Astrocyte of the cerebellum (primary cell): ENCODE measurements at regions not wholly inside any gene's neighbourhood (a gene's known extent, or its start where the extent isn't known, plus 50 kb on each side); places are given as distances from the start of the nearest gene placed in this dataset.

Experiments used
- DNase-seq: peaks from one replicate; pipeline ENCODE4 v3.0.0-alpha.2; 2011; ENCODE audit warnings: low read depth
- H3K4me3 ChIP-seq: 2 replicates; pipeline ENCODE4 v1.5.1; 2011; ENCODE audit warnings: mild to moderate bottlenecking, low read depth, low read length, moderate library complexity
- in situ Hi-C: cut with HindIII; loops from 2 replicates; pipeline ENCODE4 v1.10.0; 2017; ENCODE audit warnings: low sequenced_read_pairs
- TF ChIP-seq, protein P1 (sequence below): IDR thresholded peaks from 2 replicates; pipeline ENCODE4 v1.5.1; 2012; ENCODE audit warnings: low read length, low read depth, moderate library complexity, mild to moderate bottlenecking; ENCODE audit errors: missing control alignments

DNA sequence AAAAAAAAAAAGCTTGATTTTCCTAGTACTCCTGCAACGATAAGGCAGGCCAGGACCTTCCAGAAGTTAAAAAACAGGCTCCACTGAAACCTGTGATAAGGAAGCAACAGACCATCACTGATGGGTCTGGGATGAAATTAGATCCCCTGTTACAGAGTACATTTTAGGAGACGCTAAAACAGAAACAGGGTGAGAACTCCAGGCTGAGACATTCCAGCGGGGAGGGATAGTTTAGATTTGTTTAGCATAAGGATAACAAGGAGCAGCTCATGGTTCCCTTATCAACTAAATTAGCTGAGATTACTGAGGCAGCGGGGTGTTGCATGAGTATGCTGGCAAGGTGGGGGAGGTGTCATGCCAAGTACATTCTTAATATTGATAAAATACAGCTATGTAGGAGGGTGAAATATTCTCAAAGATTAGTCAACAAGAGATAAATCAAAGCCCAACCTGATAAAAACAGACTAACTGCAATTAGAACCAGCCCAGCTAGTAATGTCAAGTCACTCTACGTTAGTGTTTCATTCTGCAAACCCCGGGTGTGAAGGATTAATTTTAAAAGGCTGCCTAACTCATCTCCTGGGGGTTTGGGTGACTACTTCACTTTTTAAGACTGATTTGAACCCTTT lies 75.0 kb upstream of the BZW1 start:
- TF ChIP-seq, protein P1, sequence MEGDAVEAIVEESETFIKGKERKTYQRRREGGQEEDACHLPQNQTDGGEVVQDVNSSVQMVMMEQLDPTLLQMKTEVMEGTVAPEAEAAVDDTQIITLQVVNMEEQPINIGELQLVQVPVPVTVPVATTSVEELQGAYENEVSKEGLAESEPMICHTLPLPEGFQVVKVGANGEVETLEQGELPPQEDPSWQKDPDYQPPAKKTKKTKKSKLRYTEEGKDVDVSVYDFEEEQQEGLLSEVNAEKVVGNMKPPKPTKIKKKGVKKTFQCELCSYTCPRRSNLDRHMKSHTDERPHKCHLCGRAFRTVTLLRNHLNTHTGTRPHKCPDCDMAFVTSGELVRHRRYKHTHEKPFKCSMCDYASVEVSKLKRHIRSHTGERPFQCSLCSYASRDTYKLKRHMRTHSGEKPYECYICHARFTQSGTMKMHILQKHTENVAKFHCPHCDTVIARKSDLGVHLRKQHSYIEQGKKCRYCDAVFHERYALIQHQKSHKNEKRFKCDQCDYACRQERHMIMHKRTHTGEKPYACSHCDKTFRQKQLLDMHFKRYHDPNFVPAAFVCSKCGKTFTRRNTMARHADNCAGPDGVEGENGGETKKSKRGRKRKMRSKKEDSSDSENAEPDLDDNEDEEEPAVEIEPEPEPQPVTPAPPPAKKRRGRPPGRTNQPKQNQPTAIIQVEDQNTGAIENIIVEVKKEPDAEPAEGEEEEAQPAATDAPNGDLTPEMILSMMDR, result no peak
- in situ Hi-C loops, result loop anchor here (5.0 kb wide), 1 partner anchor 61 kb away; no protein-coding TSS in a partner anchor
- H3K4me3 ChIP-seq, result no peak overlapping the region
- no peak for DNase-seq

DNA sequence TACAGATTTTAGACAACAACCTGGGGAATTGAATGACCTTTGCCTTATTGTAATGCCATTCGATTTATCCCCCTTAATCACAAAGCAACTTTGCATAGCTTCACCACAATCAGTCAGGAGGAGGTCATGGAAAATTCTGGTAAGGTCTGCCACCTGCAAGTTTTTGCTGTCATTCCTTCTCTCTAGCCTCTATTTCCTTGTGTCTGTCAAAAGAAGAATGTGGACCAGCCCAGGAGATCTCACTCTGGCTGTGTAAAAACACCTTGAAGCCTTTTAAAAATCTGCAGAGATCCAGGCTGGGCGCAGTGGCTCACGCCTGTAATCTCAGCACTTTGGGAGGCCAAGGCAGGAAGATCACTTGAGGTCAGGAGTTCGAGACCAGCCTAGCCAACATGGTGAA lies 74.1 kb upstream of the BZW1 start:
- H3K4me3 ChIP-seq, result no peak overlapping the region
- TF ChIP-seq, protein P1, result no peak
- no peak for DNase-seq
- in situ Hi-C loops, result loop anchor here (5.0 kb wide), 1 partner anchor 60 kb away; no protein-coding TSS in a partner anchor

DNA sequence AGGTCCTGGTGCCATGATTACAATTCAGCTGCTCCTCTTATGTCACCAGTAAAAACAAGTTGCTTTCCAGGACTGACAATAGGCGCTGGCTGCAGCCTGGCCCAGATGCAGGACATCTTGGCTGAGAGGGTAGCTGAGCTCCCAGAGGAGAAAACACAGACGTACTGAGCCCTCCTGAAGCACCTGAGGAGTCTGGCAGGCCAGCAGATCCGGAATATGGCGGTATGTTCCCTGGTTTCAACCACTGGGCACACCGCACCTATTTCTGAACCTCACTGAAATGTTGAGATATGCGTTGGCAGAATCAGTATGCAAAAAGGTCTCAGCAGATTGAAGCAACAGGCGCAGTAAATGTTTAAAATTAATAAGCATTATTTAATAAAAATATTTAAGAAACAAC lies 73.1 kb upstream of the BZW1 start:
- in situ Hi-C loops, result loop anchor here (5.0 kb wide), 1 partner anchor 59 kb away; no protein-coding TSS in a partner anchor
- no peak overlapping the region for H3K4me3 ChIP-seq
- TF ChIP-seq, protein P1, result no peak
- DNase-seq, result no peak

DNA sequence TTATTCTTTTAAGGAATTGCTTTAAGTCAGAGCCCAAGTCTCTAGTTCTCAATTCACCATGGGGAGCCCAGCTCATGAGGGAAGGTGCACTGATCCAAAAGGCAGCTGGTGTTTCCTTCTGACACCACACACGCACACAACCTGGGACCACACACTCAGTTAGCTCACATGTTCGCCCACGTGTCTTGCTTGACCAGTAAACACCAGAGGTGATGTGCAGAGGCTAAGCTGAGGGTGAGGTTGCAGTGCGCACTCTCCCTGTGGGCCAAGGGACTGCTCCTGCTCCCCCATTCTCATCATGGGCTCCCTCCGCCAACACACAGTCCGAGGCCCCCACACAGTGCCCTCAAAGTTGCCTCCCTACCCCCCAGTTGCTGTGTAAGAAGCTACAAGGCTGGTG lies 70.8 kb upstream of the BZW1 start:
- in situ Hi-C loops, result no loop called here
- TF ChIP-seq, protein P1, result no peak
- DNase-seq, result no peak
- H3K4me3 ChIP-seq, result no peak overlapping the region

DNA sequence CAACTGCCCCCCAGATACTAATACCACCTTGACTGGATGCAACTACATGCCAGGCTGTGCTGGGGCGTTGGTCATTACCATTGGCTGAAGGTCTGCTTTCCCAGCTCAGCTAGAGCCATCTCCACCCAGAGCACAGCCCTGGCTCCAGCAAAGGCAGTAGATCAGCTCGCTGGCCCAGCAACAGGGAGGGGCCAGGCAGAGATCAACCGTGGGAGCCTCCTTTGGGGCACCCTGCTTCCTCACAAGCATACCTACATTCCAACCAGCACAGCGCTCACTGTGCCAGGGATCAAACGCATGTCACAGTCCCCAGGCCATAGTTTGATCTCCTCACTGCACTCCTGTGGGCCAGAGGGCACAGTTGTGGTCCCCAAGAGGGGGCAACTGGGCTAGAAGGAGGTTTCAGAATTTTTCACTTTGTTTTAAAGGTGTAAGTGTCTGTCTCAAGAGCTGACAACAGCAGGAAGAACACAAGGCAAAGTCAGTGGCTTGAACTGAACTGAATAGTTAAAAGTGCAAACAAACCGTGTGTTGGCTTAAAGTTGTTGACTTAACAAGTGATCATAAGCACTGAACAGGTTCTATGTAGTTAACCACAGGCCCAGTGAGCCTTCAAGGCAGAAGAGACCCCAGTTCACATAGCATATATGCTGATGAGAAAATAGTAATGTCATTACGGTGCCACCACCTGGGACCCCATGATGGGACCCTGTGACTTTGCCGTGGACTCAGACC lies 70.1 kb upstream of the BZW1 start:
- DNase-seq, result no peak
- TF ChIP-seq, protein P1, result no peak
- in situ Hi-C loops, result no loop called here
- H3K4me3 ChIP-seq, result no peak overlapping the region

DNA sequence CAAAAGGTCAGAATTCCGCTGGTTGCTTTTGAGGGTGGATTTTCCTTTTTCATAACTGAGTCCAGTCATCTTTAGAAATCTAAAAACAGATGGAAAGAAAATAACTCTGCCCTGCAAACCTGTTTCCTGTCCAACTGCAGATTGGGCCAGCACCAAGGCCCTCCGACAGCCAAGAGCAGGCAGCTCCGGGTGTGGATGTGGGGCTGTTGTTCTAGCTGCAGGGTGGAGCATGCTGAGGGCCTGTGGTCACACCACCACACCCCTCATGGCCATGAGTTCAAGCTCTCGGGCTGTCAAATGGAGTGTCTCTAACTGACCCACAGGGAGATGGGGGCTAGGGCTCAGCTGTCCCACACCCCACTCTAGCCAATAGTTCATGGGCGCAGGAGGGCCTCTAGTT lies 69.3 kb upstream of the BZW1 start:
- in situ Hi-C loops, result no loop called here
- no peak overlapping the region for H3K4me3 ChIP-seq
- DNase-seq, result no peak
- TF ChIP-seq, protein P1, result no peak
